Thyroid gland (tissue), 4 donors: ENCODE measurements at regions not wholly inside any gene's neighbourhood (a gene's known extent, or its start where the extent isn't known, plus 50 kb on each side); places are given as distances from the start of the nearest gene placed in this dataset.

Experiments used
- POLR2A ChIP-seq, 2 donors: fragments of 450-650 bp; IDR thresholded peaks; one replicate each; pipeline ENCODE4 v1.6.1; 2017; ENCODE audit warnings: antibody characterized with exemption in 2 of 2, mild to moderate bottlenecking in 2 of 2, moderate library complexity in 1 of 2
- TF ChIP-seq, protein P1 (sequence below), 6 experiments: fragments of 200-600 bp in 3 of 6; fragments of 450-650 bp in 3 of 6; sonication (generic) in 3 of 6; IDR thresholded peaks; one replicate each; pipeline ENCODE4 v1.5.1; 2016 to 2019; ENCODE audit warnings: antibody characterized with exemption in 6 of 6, mild to moderate bottlenecking in 2 of 6, inconsistent platforms in 1 of 6, moderate library complexity in 1 of 6

DNA sequence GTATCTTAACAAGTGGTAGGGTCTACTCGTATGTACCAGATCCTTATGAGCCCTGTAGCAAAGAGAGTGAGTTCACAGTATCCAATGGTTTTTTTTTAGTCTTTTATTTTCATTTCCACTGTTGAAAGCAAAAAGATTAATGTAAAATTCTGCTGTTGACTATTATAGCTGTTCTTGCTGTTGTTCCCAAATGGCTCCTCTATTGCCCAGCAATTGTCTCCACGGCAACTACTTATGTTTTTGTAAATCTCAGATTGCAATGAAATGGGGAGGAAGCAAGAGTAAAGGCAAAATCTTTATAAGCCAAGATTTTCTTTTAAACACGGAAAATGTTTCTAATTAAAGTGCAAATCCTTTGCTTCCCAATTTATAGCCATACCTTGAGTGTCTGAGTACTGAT lies 406.1 kb downstream of the EPM2A start:
- TF ChIP-seq, protein P1, sequence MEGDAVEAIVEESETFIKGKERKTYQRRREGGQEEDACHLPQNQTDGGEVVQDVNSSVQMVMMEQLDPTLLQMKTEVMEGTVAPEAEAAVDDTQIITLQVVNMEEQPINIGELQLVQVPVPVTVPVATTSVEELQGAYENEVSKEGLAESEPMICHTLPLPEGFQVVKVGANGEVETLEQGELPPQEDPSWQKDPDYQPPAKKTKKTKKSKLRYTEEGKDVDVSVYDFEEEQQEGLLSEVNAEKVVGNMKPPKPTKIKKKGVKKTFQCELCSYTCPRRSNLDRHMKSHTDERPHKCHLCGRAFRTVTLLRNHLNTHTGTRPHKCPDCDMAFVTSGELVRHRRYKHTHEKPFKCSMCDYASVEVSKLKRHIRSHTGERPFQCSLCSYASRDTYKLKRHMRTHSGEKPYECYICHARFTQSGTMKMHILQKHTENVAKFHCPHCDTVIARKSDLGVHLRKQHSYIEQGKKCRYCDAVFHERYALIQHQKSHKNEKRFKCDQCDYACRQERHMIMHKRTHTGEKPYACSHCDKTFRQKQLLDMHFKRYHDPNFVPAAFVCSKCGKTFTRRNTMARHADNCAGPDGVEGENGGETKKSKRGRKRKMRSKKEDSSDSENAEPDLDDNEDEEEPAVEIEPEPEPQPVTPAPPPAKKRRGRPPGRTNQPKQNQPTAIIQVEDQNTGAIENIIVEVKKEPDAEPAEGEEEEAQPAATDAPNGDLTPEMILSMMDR (IDR thresholded peaks at IDR 0.05), result no peak
- TF ChIP-seq POLR2A (IDR thresholded peaks at IDR 0.05), result no peak
